ENCODE measurements at regions not wholly inside any gene's neighbourhood (a gene's known extent, or its start where the extent isn't known, plus 50 kb on each side); places are given as distances from the start of the nearest gene placed in this dataset.

GRCh38 chr9:13615660-13616490, 336.4 kb upstream of the MPDZ start:
- no peak for DNase-seq (ENCODE audit: low read depth)
- H3K4me3 ChIP-seq (ENCODE audit: low read depth, low read length): no peak overlapping the region
- no peak for TF ChIP-seq CTCF (IDR thresholded peaks at IDR 0.05; ENCODE audit: insufficient read depth, low read depth, low read length, missing control alignments)

GRCh38 chr9:13614060-13614459, 334.6 kb upstream of the MPDZ start:
- no peak for DNase-seq (ENCODE audit: low read depth)
- H3K4me3 ChIP-seq (ENCODE audit: low read depth, low read length): no peak overlapping the region
- no peak for TF ChIP-seq CTCF (IDR thresholded peaks at IDR 0.05; ENCODE audit: insufficient read depth, low read depth, low read length, missing control alignments)

GRCh38 chr9:13613296-13613695, 333.8 kb upstream of the MPDZ start:
- no peak for DNase-seq (ENCODE audit: low read depth)
- TF ChIP-seq CTCF (IDR thresholded peaks at IDR 0.05; ENCODE audit: insufficient read depth, low read depth, low read length, missing control alignments): no peak
- no peak overlapping the region for H3K4me3 ChIP-seq (ENCODE audit: low read depth, low read length)

GRCh38 chr9:13608451-13608850, 329.0 kb upstream of the MPDZ start:
- TF ChIP-seq CTCF (IDR thresholded peaks at IDR 0.05; ENCODE audit: insufficient read depth, low read depth, low read length, missing control alignments): no peak
- no peak overlapping the region for H3K4me3 ChIP-seq (ENCODE audit: low read depth, low read length)
- DNase-seq (ENCODE audit: low read depth): no peak

- no peak for DNase-seq (ENCODE audit: low read depth)
- no peak overlapping the region for H3K4me3 ChIP-seq (ENCODE audit: low read depth, low read length)
- no peak for TF ChIP-seq CTCF (IDR thresholded peaks at IDR 0.05; ENCODE audit: insufficient read depth, low read depth, low read length, missing control alignments)
Measured at GRCh38 chr9:13607481-13608441, 328.3 kb upstream of the MPDZ start.

- no peak for DNase-seq (ENCODE audit: low read depth)
- no peak overlapping the region for H3K4me3 ChIP-seq (ENCODE audit: low read depth, low read length)
- TF ChIP-seq CTCF (IDR thresholded peaks at IDR 0.05; ENCODE audit: insufficient read depth, low read depth, low read length, missing control alignments): no peak
Measured at GRCh38 chr9:13606586-13606985, 327.1 kb upstream of the MPDZ start.
